Epidermal melanocyte (primary cell): ENCODE measurements at regions not wholly inside any gene's neighbourhood (a gene's known extent, or its start where the extent isn't known, plus 50 kb on each side); places are given as distances from the start of the nearest gene placed in this dataset.

ENCODE experiments used
- DNase-seq: peaks from one replicate; pipeline ENCODE4 v3.0.0; 2011; ENCODE audit warnings: low spot score; ENCODE audit not compliant: insufficient read length

DNA sequence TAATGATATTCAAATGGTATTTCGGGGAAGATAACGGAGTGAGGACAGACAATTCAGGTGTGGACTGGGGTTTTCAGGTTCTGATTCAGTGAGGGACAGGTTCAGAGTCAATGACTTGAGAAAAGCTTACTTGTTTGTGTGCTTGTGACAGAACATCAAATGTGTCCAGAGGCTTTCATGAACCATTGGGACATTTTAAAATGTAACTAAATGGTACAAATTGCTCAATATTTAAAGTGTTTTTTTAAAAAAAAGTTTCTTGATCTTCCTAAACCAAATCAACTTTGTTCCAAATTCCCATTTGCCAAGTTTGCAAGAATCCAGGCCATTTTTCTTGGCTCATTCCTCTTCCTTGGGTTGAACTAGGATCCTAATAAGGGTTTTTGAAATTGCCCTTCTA is 59.4 kb upstream of the BZW1 start:
- no peak for DNase-seq

DNA sequence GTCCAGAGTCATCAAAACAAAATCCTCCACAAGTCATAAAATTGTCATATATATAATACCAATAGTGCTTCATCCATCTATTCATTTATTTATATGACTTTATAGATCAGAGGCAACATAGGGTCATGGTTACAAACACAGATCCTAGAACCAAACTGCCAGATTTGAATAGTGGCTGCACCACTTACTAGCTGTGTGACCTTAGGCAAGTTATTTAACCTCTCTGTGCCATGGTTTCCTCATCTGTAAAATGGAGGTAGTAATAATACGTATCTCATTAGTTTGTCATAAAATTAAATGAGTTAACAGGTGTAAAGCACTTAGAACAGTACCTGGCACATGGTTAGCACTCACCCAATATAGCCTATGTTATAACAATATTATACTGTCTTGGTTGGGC is 58.9 kb upstream of the BZW1 start:
- DNase-seq: no peak

DNA sequence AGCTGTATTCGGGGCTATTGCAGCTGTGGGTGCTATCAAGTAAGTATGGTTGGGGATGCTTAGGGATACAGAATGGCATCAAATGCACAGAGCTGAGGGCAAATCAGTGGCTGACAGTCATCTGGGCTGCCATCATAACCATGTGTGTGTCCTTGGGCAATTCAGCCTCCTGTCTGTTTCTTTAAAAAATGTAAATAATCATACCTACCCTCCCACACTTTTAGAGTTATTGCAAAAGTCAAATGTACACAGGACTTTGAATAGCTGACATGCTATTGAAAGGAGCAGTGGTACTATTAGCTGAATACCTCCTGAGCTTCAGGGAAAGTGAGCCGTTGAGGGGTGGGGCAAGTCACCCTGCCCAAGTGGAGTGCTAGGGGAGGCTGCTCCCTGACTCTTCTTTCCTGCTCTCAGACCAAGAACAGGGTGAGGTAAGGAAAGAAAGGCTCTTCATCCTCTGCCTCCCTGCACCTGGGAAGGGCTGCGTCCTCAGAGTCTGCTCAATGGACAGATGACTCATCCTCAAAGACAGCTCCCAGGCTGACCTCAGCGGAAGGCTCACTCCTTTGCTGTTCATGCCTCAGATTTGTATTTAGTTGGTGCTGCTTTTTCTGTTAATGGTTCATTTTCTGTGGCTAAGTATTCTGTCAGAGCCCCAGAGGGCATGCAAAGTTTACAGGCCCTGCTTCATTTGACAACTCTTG is 54.9 kb upstream of the BZW1 start:
- peak; percentile 59 for DNase-seq

DNA sequence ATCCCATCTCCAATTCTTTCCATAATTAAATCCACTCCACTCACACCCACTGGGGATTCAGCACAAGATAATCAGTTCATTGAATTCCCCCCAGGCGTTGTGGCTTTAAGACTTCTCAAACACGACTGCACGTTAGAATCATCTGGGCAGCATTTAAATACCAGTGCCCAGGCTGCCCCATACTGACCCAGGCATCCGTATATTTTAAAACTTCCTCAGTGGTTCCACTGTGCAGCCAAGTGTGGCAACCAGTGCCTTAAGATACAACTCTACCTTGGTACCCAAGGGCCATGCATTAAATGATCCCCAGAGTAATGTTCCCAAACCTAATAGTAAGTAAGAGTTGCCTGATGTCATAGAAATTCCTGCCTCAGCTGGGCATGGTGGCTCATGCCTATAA is 54.3 kb upstream of the BZW1 start:
- DNase-seq: no peak

DNA sequence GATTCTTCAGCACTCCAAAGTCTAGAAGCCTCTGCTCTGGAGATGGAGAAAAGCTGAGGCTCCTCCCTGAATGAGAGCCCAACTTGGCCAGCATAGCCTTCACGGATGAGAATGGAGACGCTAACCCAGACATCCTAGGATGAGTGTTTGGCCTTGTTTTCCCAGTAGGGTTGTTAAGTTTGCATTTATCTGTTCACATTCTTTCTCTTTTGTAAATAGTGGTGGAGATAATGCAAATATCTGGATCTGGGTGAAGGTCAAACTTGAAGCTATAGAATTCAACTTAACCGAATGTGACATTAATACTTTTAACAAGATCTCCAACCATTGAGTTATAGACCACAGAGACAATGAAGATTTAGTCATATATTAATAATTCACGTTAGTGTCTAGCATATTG is 53.4 kb upstream of the BZW1 start:
- no peak for DNase-seq

DNA sequence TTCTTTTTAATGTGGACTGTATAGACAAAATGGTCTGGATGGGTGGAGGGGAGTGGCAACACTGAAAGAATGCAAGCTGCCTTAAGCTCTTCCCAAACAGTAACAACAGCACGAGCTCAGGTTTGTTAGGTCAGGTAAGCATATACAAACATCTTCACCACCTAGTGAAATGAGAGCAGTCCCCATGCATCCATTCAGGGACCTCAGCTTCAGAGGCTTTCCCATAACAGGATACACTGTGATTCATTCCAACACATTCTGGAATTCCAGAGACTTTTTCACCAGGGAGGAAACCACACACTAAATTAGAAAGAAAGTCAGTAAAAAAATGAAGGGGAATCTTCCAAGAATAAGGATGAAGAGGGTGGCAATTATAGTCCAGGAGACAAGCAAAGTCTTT is 50.4 kb upstream of the BZW1 start:
- no peak for DNase-seq
